ENCODE measurements at regions not wholly inside any gene's neighbourhood (a gene's known extent, or its start where the extent isn't known, plus 50 kb on each side); places are given as distances from the start of the nearest gene placed in this dataset.
A peak's percentile ranks its signal among the peaks of the same experiment; 100 is the strongest.
"Not testable (repeated sequence)": the region's sequence is repeated elsewhere in the genome, so short reads cannot be mapped to it uniquely, and the experiment has no call there.

DNA sequence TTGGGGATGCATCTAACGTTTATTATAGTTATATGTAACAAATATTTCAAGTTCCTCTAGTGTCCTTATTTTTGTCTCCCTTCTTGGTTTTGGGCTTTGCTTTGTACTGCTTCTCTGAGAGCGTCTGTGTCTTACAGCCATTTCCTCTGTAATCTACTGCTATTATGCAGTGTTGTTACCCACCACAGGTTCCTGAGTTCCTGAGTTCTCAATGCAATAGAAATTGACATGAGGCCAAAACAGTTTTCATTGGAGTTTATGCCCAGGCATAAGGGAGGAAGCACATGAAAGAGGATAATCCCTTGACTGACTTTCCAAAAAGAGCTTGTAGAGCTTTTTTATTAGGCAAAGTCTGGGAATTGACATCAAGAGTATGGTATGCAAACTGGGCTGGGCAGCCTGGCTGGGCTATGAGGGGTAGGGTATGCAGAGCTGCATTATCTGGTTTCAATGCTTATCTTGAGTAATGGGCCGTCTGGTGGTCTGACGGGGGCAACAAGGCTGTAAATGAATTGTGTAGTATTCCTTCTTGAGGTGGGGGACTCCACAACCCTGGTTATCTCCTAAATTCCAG lies 722.5 kb upstream of the ATXN7L3B start:
- no peak for TF ChIP-seq Cebpa-rat (IDR thresholded peaks at IDR 0.05)
- Histone ChIP-seq H3K27me3 (no peaks in the 10 kb centered on the region), H4K20me1 (no peaks in the 10 kb centered on the region), H3K27ac (no peak overlapping the region), H3K4me1 (no peaks in the 10 kb centered on the region), H3K9ac (no peak overlapping the region), H3K4me3 (no peak overlapping the region), H3K36me3 (no peaks in the 10 kb centered on the region), H3K9me3 (replicated peaks in 1 of 11) (no peaks in the 10 kb centered on the region), H3K4me2 (no peak overlapping the region)

- H3K27ac ChIP-seq = no peak overlapping the region
- TF ChIP-seq Cebpa-rat (IDR thresholded peaks at IDR 0.05) = peak in 2 of 11 experiments; percentile 13 to 14; a peak in 1 of 22 replicates
- H3K9ac ChIP-seq = no peak overlapping the region
- peaks cover 6 to 14% (median 11%) of the 10 kb centered on the region in 11 experiments; a peak in 21 of 22 replicates for H3K9me3 ChIP-seq (replicated peaks in 1 of 11)
- H3K4me1 ChIP-seq = no peaks in the 10 kb centered on the region
- H3K4me3 ChIP-seq = no peak overlapping the region
- H4K20me1 ChIP-seq = no peaks in the 10 kb centered on the region
- H3K27me3 ChIP-seq = no peaks in the 10 kb centered on the region
- no peaks in the 10 kb centered on the region for H3K36me3 ChIP-seq
- H3K4me2 ChIP-seq = no peak overlapping the region
These were observed 720.5 kb upstream of the ATXN7L3B start for GRCh38 chr12:73817161-73817560.

DNA sequence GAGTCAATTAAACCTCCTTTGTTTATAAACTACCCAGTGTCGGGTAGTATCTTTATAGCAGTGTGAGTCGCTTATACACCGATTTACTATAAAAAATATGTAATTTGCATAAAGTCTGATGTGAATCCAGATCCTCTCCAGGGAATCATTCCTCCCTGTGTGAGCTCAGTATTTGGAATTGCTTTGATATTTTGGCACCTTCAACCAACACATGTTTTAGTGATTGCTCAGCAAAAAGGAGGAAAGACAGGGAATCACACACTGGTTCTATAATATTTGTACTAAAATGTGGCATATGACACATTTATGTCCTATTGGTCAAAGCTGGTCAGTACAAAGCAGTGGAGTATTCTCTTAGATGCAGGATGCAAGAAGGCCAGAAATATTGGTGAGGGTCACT lies 703.9 kb upstream of the ATXN7L3B start:
- no peak for TF ChIP-seq Cebpa-rat (IDR thresholded peaks at IDR 0.05)
- Histone ChIP-seq H3K9ac (no peak overlapping the region), H3K36me3 (no peaks in the 10 kb centered on the region), H3K9me3 (replicated peaks in 1 of 11) (no peaks in the 10 kb centered on the region), H4K20me1 (no peaks in the 10 kb centered on the region), H3K27ac (no peak overlapping the region), H3K4me3 (no peak overlapping the region), H3K4me2 (no peak overlapping the region), H3K4me1 (no peaks in the 10 kb centered on the region), H3K27me3 (no peaks in the 10 kb centered on the region)

DNA sequence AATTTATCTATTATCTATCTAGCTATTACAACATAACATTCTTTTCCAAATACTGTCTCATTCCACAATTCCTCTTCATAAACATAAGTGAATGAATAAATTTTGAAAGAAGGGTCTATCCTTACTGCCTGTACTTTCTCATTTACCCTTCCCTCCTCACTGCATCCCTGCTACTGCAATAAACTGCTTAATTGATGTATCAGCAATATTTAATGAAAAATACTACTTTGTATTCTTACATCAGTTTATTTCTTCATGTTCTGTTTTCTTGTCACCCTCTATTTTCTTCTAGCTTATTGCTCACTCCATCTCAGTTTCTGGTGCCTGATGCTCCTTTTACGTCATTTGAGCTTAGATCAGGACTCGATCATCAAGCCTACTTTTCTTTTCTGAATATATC lies 695.7 kb upstream of the ATXN7L3B start:
- Histone ChIP-seq H3K27me3 (no peaks in the 10 kb centered on the region), H3K27ac (no peak overlapping the region), H3K9me3 (replicated peaks in 1 of 11) (no peaks in the 10 kb centered on the region), H3K4me2 (no peak overlapping the region), H3K4me1 (no peaks in the 10 kb centered on the region), H3K4me3 (no peak overlapping the region), H3K9ac (no peak overlapping the region), H4K20me1 (no peaks in the 10 kb centered on the region), H3K36me3 (no peaks in the 10 kb centered on the region)
- no peak for TF ChIP-seq Cebpa-rat (IDR thresholded peaks at IDR 0.05)

- Histone ChIP-seq H3K9me3 (replicated peaks in 1 of 11) (no peaks in the 10 kb centered on the region), H3K27me3 (no peaks in the 10 kb centered on the region), H3K4me2 (no peak overlapping the region), H3K9ac (no peak overlapping the region), H3K36me3 (no peaks in the 10 kb centered on the region), H3K27ac (no peak overlapping the region), H3K4me1 (no peaks in the 10 kb centered on the region), H4K20me1 (no peaks in the 10 kb centered on the region), H3K4me3 (no peak overlapping the region)
- TF ChIP-seq Cebpa-rat (IDR thresholded peaks at IDR 0.05) = no peak
These were observed 674.1 kb upstream of the ATXN7L3B start for GRCh38 chr12:73863546-73863945.

GRCh38 chr12:73867147-73867546 lies 670.5 kb upstream of the ATXN7L3B start:
- no peak overlapping the region for H3K4me3 ChIP-seq
- no peaks in the 10 kb centered on the region for H3K27me3 ChIP-seq
- H3K9me3 ChIP-seq (replicated peaks in 1 of 11) = no peaks in the 10 kb centered on the region
- H3K4me2 ChIP-seq = no peak overlapping the region
- no peaks in the 10 kb centered on the region for H3K4me1 ChIP-seq
- H3K9ac ChIP-seq = no peak overlapping the region
- no peaks in the 10 kb centered on the region for H4K20me1 ChIP-seq
- no peak for TF ChIP-seq Cebpa-rat (IDR thresholded peaks at IDR 0.05)
- H3K36me3 ChIP-seq = no peaks in the 10 kb centered on the region
- no peak overlapping the region for H3K27ac ChIP-seq

GRCh38 chr12:73877291-73877690 lies 660.3 kb upstream of the ATXN7L3B start:
- not testable (repeated sequence) for H3K9ac ChIP-seq; H3K27me3 ChIP-seq; H3K4me3 ChIP-seq; H3K9me3 ChIP-seq (replicated peaks in 1 of 11); H3K4me2 ChIP-seq; H3K36me3 ChIP-seq; H4K20me1 ChIP-seq; H3K4me1 ChIP-seq; H3K27ac ChIP-seq

DNA sequence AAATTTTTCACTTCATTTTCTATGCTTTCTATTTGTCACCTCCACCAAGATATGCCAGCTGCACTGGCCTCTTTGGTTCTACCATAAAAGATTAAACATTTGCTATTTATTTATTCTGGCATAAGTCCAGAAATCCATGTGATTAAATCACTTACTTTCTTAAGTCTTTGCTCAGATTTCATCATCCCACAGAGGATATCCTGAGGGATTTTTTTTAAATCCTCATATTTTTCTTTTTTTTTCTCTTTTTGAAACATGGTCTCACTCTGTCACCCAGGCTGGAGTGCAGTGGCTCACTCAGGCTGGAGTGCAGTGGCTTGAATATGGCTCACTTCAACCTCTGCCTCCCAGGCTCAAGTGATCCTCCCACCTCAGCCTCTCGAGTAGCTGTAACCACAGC lies 645.4 kb upstream of the ATXN7L3B start:
- no peak overlapping the region for H3K4me3 ChIP-seq
- H3K27ac ChIP-seq = no peak overlapping the region
- TF ChIP-seq Cebpa-rat (IDR thresholded peaks at IDR 0.05) = no peak
- H3K36me3 ChIP-seq = no peaks in the 10 kb centered on the region
- H3K9me3 ChIP-seq (replicated peaks in 1 of 11) = no peaks in the 10 kb centered on the region
- no peaks in the 10 kb centered on the region for H3K4me1 ChIP-seq
- H4K20me1 ChIP-seq = no peaks in the 10 kb centered on the region
- H3K4me2 ChIP-seq = no peak overlapping the region
- no peaks in the 10 kb centered on the region for H3K27me3 ChIP-seq
- no peak overlapping the region for H3K9ac ChIP-seq

- no peaks in the 10 kb centered on the region for H3K27me3 ChIP-seq
- H3K36me3 ChIP-seq = no peaks in the 10 kb centered on the region
- H3K4me3 ChIP-seq = no peak overlapping the region
- H4K20me1 ChIP-seq = no peaks in the 10 kb centered on the region
- no peak overlapping the region for H3K27ac ChIP-seq
- H3K4me2 ChIP-seq = no peak overlapping the region
- no peaks in the 10 kb centered on the region for H3K4me1 ChIP-seq
- no peak overlapping the region for H3K9ac ChIP-seq
- no peaks in the 10 kb centered on the region for H3K9me3 ChIP-seq (replicated peaks in 1 of 11)
- TF ChIP-seq Cebpa-rat (IDR thresholded peaks at IDR 0.05) = no peak
These were observed 639.0 kb upstream of the ATXN7L3B start for GRCh38 chr12:73898645-73899044.

DNA sequence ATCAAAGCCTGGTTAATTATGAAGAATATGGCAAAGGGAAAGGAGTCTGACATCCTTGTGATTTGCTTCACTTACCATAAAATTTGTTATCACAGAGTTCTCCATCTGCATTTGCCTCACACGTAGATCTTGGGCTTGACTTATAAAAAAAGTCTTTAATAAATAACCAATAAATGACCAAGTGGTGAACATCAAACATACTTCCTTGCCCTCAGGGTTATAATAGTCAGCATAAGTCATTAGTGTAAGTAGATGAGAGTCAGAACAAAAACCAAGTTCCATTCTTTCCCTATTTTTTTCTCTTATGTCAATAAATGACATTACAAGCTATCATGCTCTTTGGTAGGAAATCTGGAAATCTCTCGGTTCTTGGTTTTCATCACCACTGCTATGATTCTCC lies 635.4 kb upstream of the ATXN7L3B start:
- Histone ChIP-seq H4K20me1 (no peaks in the 10 kb centered on the region), H3K4me3 (no peak overlapping the region), H3K27me3 (no peaks in the 10 kb centered on the region), H3K9me3 (replicated peaks in 1 of 11) (no peaks in the 10 kb centered on the region), H3K4me2 (no peak overlapping the region), H3K4me1 (no peaks in the 10 kb centered on the region), H3K9ac (no peak overlapping the region), H3K36me3 (no peaks in the 10 kb centered on the region), H3K27ac (no peak overlapping the region)
- TF ChIP-seq Cebpa-rat (IDR thresholded peaks at IDR 0.05) = no peak
